ENCODE measurements at regions not wholly inside any gene's neighbourhood (a gene's known extent, or its start where the extent isn't known, plus 50 kb on each side); places are given as distances from the start of the nearest gene placed in this dataset.
"Not testable (repeated sequence)": the region's sequence is repeated elsewhere in the genome, so short reads cannot be mapped to it uniquely, and the experiment has no call there.

GRCh38 chrX:131663726-131664125, 119.9 kb downstream of the OR13H1 start:
- H3K27ac ChIP-seq (ENCODE audit: insufficient read depth in 1 of 2, low read depth in 1 of 2, low read length in 2 of 2, poor library complexity in 1 of 2, severe bottlenecking in 2 of 2); H3K27me3 ChIP-seq (replicated peaks in 2 of 5; ENCODE audit: control insufficient read depth in 4 of 5, insufficient read depth in 5 of 5, low read length in 4 of 5); POLR2A ChIA-PET; DNase-seq; H3K4me1 ChIP-seq (ENCODE audit: control extremely low read depth in 1 of 4, control insufficient read depth in 4 of 4, insufficient read depth in 4 of 4, low read length in 3 of 4); CTCF ChIA-PET; H3K36me3 ChIP-seq (ENCODE audit: control insufficient read depth in 4 of 4, insufficient read depth in 4 of 4, low read length in 3 of 4); H3K9me3 ChIP-seq (ENCODE audit: control extremely low read depth in 1 of 5, control insufficient read depth in 4 of 5, insufficient read depth in 2 of 5, low read depth in 1 of 5, low read length in 4 of 5); H3K4me3 ChIP-seq (ENCODE audit: control insufficient read depth in 1 of 7, extremely low read depth in 1 of 7, insufficient read depth in 4 of 7, low read depth in 2 of 7, low read length in 6 of 7): not testable (repeated sequence)
- WGBS (ENCODE audit: insufficient coverage), result 80% methylated on average over 2 of the region's 9 CpGs

- no peaks in the 10 kb centered on the region for H3K4me1 ChIP-seq (ENCODE audit: control extremely low read depth in 1 of 4, control insufficient read depth in 4 of 4, insufficient read depth in 4 of 4, low read length in 3 of 4)
- peaks cover 0 to 12% (median 0%) of the 10 kb centered on the region in 5 experiments for H3K27me3 ChIP-seq (replicated peaks in 2 of 5; ENCODE audit: control insufficient read depth in 4 of 5, insufficient read depth in 5 of 5, low read length in 4 of 5)
- ChIA-PET POLR2A (no interaction called here), CTCF (no interaction called here)
- no peaks in the 10 kb centered on the region for H3K9me3 ChIP-seq (ENCODE audit: control extremely low read depth in 1 of 5, control insufficient read depth in 4 of 5, insufficient read depth in 2 of 5, low read depth in 1 of 5, low read length in 4 of 5)
- no peak for DNase-seq
- H3K4me3 ChIP-seq (ENCODE audit: control insufficient read depth in 1 of 7, extremely low read depth in 1 of 7, insufficient read depth in 4 of 7, low read depth in 2 of 7, low read length in 6 of 7), result no peak overlapping the region
- no peaks in the 10 kb centered on the region for H3K36me3 ChIP-seq (ENCODE audit: control insufficient read depth in 4 of 4, insufficient read depth in 4 of 4, low read length in 3 of 4)
- H3K27ac ChIP-seq (ENCODE audit: insufficient read depth in 1 of 2, low read depth in 1 of 2, low read length in 2 of 2, poor library complexity in 1 of 2, severe bottlenecking in 2 of 2), result no peak overlapping the region
- WGBS (ENCODE audit: insufficient coverage), result 67% methylated on average over 2 of the region's 2 CpGs
Measured at GRCh38 chrX:131671735-131672134, 127.9 kb downstream of the OR13H1 start.

GRCh38 chrX:131675596-131676194, 131.8 kb downstream of the OR13H1 start:
- H3K36me3 ChIP-seq (ENCODE audit: control insufficient read depth in 4 of 4, insufficient read depth in 4 of 4, low read length in 3 of 4), result no peaks in the 10 kb centered on the region
- H3K27ac ChIP-seq (ENCODE audit: insufficient read depth in 1 of 2, low read depth in 1 of 2, low read length in 2 of 2, poor library complexity in 1 of 2, severe bottlenecking in 2 of 2), result no peak overlapping the region
- H3K4me1 ChIP-seq (ENCODE audit: control extremely low read depth in 1 of 4, control insufficient read depth in 4 of 4, insufficient read depth in 4 of 4, low read length in 3 of 4), result no peaks in the 10 kb centered on the region
- H3K4me3 ChIP-seq (ENCODE audit: control insufficient read depth in 1 of 7, extremely low read depth in 1 of 7, insufficient read depth in 4 of 7, low read depth in 2 of 7, low read length in 6 of 7), result no peak overlapping the region
- POLR2A ChIA-PET, result interaction anchor here (0.6 kb wide), 1 partner anchor 64 kb away, joined by 3 read pairs; no protein-coding TSS in a partner anchor
- peak in 2 of 3 donors; percentile 26 to 27 for DNase-seq
- CTCF ChIA-PET, result interaction anchor here (1.6 to 1.7 kb wide), 2 partner anchors 16 to 24 kb away, joined by 3 to 4 read pairs; no protein-coding TSS in a partner anchor
- H3K9me3 ChIP-seq (ENCODE audit: control extremely low read depth in 1 of 5, control insufficient read depth in 4 of 5, insufficient read depth in 2 of 5, low read depth in 1 of 5, low read length in 4 of 5), result no peaks in the 10 kb centered on the region
- no CpG with 5 or more reads among the region's 1 CpG for WGBS (ENCODE audit: insufficient coverage)
- peaks cover 0 to 25% (median 0%) of the 10 kb centered on the region in 5 experiments for H3K27me3 ChIP-seq (replicated peaks in 2 of 5; ENCODE audit: control insufficient read depth in 4 of 5, insufficient read depth in 5 of 5, low read length in 4 of 5)

- H3K36me3 ChIP-seq (ENCODE audit: control insufficient read depth in 4 of 4, insufficient read depth in 4 of 4, low read length in 3 of 4), result no peaks in the 10 kb centered on the region
- H3K4me3 ChIP-seq (ENCODE audit: control insufficient read depth in 1 of 7, extremely low read depth in 1 of 7, insufficient read depth in 4 of 7, low read depth in 2 of 7, low read length in 6 of 7), result no peak overlapping the region
- CTCF ChIA-PET, result interaction anchor here (1.3 kb wide), 1 partner anchor 10 kb away, joined by 4 read pairs; no protein-coding TSS in a partner anchor
- WGBS (ENCODE audit: insufficient coverage), result 41% methylated on average over 17 of the region's 20 CpGs
- no peak overlapping the region for H3K27ac ChIP-seq (ENCODE audit: insufficient read depth in 1 of 2, low read depth in 1 of 2, low read length in 2 of 2, poor library complexity in 1 of 2, severe bottlenecking in 2 of 2)
- DNase-seq, result peak; percentile 14 to 59 (median 58)
- H3K4me1 ChIP-seq (ENCODE audit: control extremely low read depth in 1 of 4, control insufficient read depth in 4 of 4, insufficient read depth in 4 of 4, low read length in 3 of 4), result no peaks in the 10 kb centered on the region
- peaks cover 0 to 25% (median 0%) of the 10 kb centered on the region in 5 experiments for H3K27me3 ChIP-seq (replicated peaks in 2 of 5; ENCODE audit: control insufficient read depth in 4 of 5, insufficient read depth in 5 of 5, low read length in 4 of 5)
- POLR2A ChIA-PET, result no interaction called here
- no peaks in the 10 kb centered on the region for H3K9me3 ChIP-seq (ENCODE audit: control extremely low read depth in 1 of 5, control insufficient read depth in 4 of 5, insufficient read depth in 2 of 5, low read depth in 1 of 5, low read length in 4 of 5)
Measured at GRCh38 chrX:131677655-131678628, 134.1 kb downstream of the OR13H1 start.

- H3K4me3 ChIP-seq (ENCODE audit: control insufficient read depth in 1 of 7, extremely low read depth in 1 of 7, insufficient read depth in 4 of 7, low read depth in 2 of 7, low read length in 6 of 7); H3K4me1 ChIP-seq (ENCODE audit: control extremely low read depth in 1 of 4, control insufficient read depth in 4 of 4, insufficient read depth in 4 of 4, low read length in 3 of 4); H3K9me3 ChIP-seq (ENCODE audit: control extremely low read depth in 1 of 5, control insufficient read depth in 4 of 5, insufficient read depth in 2 of 5, low read depth in 1 of 5, low read length in 4 of 5); DNase-seq; CTCF ChIA-PET; H3K27ac ChIP-seq (ENCODE audit: insufficient read depth in 1 of 2, low read depth in 1 of 2, low read length in 2 of 2, poor library complexity in 1 of 2, severe bottlenecking in 2 of 2); H3K36me3 ChIP-seq (ENCODE audit: control insufficient read depth in 4 of 4, insufficient read depth in 4 of 4, low read length in 3 of 4); POLR2A ChIA-PET: not testable (repeated sequence)
- peaks cover 0 to 21% (median 0%) of the 10 kb centered on the region in 5 experiments for H3K27me3 ChIP-seq (replicated peaks in 2 of 5; ENCODE audit: control insufficient read depth in 4 of 5, insufficient read depth in 5 of 5, low read length in 4 of 5)
- no CpG with 5 or more reads among the region's 1 CpG for WGBS (ENCODE audit: insufficient coverage)
Measured at GRCh38 chrX:131682735-131683134, 138.9 kb downstream of the OR13H1 start.

- peaks cover 0 to 13% (median 0%) of the 10 kb centered on the region in 5 experiments for H3K27me3 ChIP-seq (replicated peaks in 2 of 5; ENCODE audit: control insufficient read depth in 4 of 5, insufficient read depth in 5 of 5, low read length in 4 of 5)
- ChIA-PET CTCF (no interaction called here), POLR2A (no interaction called here)
- no peaks in the 10 kb centered on the region for H3K4me1 ChIP-seq (ENCODE audit: control extremely low read depth in 1 of 4, control insufficient read depth in 4 of 4, insufficient read depth in 4 of 4, low read length in 3 of 4)
- no peak overlapping the region for H3K4me3 ChIP-seq (ENCODE audit: control insufficient read depth in 1 of 7, extremely low read depth in 1 of 7, insufficient read depth in 4 of 7, low read depth in 2 of 7, low read length in 6 of 7)
- peaks cover 0 to 20% (median 1%) of the 10 kb centered on the region in 4 experiments for H3K36me3 ChIP-seq (ENCODE audit: control insufficient read depth in 4 of 4, insufficient read depth in 4 of 4, low read length in 3 of 4)
- H3K9me3 ChIP-seq (ENCODE audit: control extremely low read depth in 1 of 5, control insufficient read depth in 4 of 5, insufficient read depth in 2 of 5, low read depth in 1 of 5, low read length in 4 of 5), result peaks cover under 1 to 6% (median 3%) of the 10 kb centered on the region in 5 experiments
- no peak for DNase-seq
- H3K27ac ChIP-seq (ENCODE audit: insufficient read depth in 1 of 2, low read depth in 1 of 2, low read length in 2 of 2, poor library complexity in 1 of 2, severe bottlenecking in 2 of 2), result no peak overlapping the region
Measured at GRCh38 chrX:131693359-131693758, 149.5 kb downstream of the OR13H1 start.

GRCh38 chrX:131696989-131697388, 153.1 kb downstream of the OR13H1 start:
- H3K9me3 ChIP-seq (ENCODE audit: control extremely low read depth in 1 of 5, control insufficient read depth in 4 of 5, insufficient read depth in 2 of 5, low read depth in 1 of 5, low read length in 4 of 5); H3K27ac ChIP-seq (ENCODE audit: insufficient read depth in 1 of 2, low read depth in 1 of 2, low read length in 2 of 2, poor library complexity in 1 of 2, severe bottlenecking in 2 of 2); POLR2A ChIA-PET; H3K4me1 ChIP-seq (ENCODE audit: control extremely low read depth in 1 of 4, control insufficient read depth in 4 of 4, insufficient read depth in 4 of 4, low read length in 3 of 4); H3K4me3 ChIP-seq (ENCODE audit: control insufficient read depth in 1 of 7, extremely low read depth in 1 of 7, insufficient read depth in 4 of 7, low read depth in 2 of 7, low read length in 6 of 7); CTCF ChIA-PET; DNase-seq: not testable (repeated sequence)
- H3K27me3 ChIP-seq (replicated peaks in 2 of 5; ENCODE audit: control insufficient read depth in 4 of 5, insufficient read depth in 5 of 5, low read length in 4 of 5), result peaks cover 0 to 16% (median 0%) of the 10 kb centered on the region in 5 experiments
- no CpG with 5 or more reads among the region's 3 CpGs for WGBS (ENCODE audit: insufficient coverage)
- peaks cover 3 to 26% (median 6%) of the 10 kb centered on the region in 4 experiments for H3K36me3 ChIP-seq (ENCODE audit: control insufficient read depth in 4 of 4, insufficient read depth in 4 of 4, low read length in 3 of 4)

Measured in common myeloid progenitor, CD34-positive (primary cell).